Fibroblast of the conjunctiva (primary cell): ENCODE measurements at regions not wholly inside any gene's neighbourhood (a gene's known extent, or its start where the extent isn't known, plus 50 kb on each side); places are given as distances from the start of the nearest gene placed in this dataset.

ENCODE experiments used
- DNase-seq: peaks from one replicate; pipeline ENCODE4 v3.0.0-alpha.2; 2010; ENCODE audit warnings: low read depth

DNA sequence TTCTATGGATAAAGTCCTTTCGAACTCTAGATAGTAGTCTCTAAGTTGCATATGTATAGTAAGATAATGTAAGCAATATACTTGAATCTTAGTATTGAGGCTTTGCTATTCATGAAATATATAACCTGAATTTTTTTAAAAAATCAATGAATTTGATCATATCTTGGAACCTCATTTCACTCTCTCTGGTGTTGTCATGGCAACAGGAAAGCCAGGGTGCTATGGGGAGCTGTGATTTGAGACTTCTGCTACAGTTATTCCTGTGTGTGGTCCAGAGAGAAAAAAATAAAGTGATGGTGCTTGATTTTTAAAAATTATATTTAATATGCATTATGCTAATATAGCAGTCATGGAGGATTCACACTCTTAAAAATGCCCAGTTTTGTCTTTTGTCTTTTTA, 508.0 kb downstream of the SNAPC1 start:
- no peak for DNase-seq

DNA sequence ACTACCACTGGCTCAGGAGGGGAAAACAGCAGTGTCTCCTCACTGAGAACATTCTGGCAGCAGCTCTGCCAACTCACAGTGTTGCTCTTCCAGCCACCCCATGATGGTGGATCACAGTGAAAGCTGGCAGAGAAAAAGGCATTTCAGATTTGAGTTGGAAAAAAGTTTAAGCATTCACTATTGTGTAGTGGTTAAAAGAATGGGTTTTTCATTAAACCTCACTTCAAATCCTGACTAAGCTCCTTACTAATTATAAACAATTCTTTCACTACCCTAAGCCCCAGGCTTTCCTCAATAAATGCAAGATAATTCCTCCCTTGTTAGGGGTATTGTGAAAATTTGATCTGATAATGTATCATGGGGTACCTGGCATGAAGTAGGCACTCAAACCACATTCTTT, 518.1 kb downstream of the SNAPC1 start:
- DNase-seq, result no peak

DNA sequence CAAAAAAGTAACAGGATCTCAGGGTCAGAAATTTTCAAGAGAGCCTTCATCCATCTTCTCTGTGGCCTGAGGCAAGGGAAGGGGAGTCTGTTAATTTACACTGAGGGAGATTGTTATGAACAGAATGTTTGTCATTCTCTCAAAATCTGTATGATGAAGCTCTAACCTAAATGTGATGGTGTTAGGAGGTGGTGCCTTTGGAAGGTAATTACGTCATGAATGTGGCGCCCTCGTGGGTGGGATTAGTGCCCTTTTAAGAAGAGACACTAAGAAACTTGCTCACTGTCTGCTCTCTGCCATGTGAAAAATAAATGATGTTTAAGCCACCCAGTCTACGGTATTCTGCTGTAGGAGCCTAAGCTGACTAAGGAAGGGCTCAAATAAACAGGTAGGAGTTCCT, 521.6 kb downstream of the SNAPC1 start:
- DNase-seq, result no peak

GRCh38 chr14:62289471-62289870, 527.3 kb downstream of the SNAPC1 start:
- no peak for DNase-seq

GRCh38 chr14:62301080-62301479, 538.9 kb downstream of the SNAPC1 start:
- DNase-seq, result no peak

DNA sequence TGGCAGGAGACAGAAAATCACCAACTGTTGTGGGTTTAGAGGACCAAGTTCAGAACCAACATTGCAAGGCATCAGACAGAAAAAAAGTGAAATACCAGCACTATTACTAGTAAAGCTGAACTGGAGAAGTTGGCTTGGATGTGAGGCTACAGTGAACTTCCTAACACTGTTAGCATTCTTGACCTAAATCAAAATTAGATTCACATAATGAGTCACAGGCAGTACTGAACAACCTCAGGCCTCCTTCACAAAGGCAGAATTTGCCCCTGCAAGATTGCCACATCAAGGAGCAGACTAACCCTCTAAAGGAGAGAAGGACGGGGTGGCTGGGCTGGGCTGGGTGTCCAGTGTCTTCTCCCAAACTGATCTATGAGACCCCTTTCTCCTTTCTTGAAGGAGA, 539.7 kb downstream of the SNAPC1 start:
- peak; percentile 10 for DNase-seq

- DNase-seq, result no peak
Observed at GRCh38 chr14:62303437-62303836, 541.2 kb downstream of the SNAPC1 start.

GRCh38 chr14:62304257-62304656, 542.0 kb downstream of the SNAPC1 start:
- no peak for DNase-seq

DNA sequence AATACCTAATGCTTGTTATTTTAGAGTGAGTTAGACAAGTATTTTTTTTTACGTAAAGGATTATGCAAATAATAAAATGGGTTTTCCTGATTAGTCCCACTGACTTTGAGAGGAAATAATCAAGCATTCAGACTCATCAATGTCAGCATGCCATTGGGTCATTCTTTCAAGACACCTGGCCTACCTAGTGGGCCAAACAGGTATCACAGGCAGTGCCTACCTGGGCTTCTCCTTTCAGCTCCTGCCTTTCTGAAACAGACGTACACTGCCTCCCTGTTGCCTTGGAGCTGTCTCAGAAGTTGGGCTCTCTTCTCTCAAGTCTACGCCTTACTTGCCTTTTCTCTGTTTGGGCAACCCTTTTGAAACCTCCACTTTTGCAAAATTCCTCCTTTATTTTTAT, 545.6 kb downstream of the SNAPC1 start:
- no peak for DNase-seq

GRCh38 chr14:62308316-62308715, 546.1 kb downstream of the SNAPC1 start:
- no peak for DNase-seq

DNA sequence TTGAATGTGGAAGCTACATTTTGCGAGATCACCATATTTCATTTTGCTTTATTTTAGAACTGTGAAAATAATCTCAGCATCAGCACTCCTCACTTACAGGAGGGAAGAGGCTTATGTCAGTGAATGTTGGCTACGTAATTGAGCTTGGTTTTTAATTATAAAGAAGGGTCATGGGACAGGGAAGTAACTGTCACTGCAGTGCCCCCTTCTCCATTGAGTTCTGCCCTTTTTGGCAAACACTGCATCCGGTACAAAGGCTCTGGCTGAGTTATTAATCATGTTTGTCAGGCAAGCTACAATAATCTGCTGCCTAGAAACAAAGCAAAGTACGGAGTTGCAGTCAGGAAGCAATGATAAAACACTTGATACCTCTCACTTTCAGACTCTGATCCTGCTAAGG, 546.7 kb downstream of the SNAPC1 start:
- no peak for DNase-seq

GRCh38 chr14:62313212-62313611, 551.0 kb downstream of the SNAPC1 start:
- DNase-seq, result no peak

DNA sequence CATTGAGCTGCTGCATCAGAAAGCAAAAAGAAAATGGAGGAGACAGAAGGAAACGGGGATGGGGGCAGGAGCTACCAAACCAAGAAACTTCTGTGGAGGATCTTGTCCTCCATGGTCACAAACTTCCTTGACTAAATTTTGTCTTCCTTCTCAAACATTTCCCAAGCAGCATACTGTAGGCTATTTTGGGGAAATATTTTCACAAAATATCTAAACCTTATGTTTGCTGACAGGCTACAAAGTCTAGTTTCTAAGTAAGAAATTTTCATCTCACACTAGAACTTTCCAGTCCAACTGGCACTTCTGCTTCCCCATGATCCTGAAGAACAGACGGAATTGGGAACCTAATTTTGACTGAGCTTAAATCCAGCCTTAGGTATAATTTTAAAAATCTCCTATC, 552.0 kb downstream of the SNAPC1 start:
- no peak for DNase-seq

DNA sequence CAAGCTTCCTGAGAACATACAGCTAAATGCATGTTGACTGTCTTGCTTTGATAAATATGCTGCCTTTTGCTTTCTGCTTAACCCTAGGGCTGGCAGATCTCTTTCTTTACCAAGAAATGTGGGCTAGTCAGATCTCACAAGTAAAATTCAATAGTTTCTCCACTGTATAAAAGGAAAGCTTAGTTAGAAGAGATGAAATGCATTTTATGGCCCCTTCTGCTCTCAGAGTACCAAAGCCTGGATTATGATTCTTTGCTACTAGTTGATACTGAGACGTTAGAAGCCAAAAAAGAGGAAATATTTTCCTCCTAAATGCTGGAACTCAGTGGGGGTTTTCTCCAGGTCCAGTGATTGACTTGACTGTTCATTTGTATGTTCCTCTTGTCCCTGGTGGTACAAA, 552.7 kb downstream of the SNAPC1 start:
- no peak for DNase-seq

DNA sequence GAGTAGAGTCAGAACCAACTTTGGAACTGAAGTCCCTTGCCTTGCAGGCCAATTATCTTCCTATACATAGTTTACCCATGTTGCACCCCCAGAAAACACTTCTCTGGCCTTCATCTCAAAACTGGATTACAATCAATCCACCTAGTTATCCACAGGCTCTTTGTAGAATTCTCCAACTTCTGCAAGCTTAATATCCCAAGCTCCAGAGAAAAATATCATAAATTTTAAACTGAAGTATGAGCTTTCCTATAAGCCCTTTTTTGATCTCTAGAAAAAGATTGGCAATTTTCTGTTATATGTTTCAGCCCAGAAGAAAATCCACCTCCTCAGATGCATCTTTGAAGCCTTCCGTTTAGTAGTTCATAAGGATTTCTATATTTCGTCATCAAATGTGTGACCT, 553.4 kb downstream of the SNAPC1 start:
- DNase-seq, result no peak

GRCh38 chr14:62322216-62322615, 560.0 kb downstream of the SNAPC1 start:
- DNase-seq, result no peak

- peak; percentile 42 for DNase-seq
Observed at GRCh38 chr14:62329427-62329826, 567.2 kb downstream of the SNAPC1 start.

DNA sequence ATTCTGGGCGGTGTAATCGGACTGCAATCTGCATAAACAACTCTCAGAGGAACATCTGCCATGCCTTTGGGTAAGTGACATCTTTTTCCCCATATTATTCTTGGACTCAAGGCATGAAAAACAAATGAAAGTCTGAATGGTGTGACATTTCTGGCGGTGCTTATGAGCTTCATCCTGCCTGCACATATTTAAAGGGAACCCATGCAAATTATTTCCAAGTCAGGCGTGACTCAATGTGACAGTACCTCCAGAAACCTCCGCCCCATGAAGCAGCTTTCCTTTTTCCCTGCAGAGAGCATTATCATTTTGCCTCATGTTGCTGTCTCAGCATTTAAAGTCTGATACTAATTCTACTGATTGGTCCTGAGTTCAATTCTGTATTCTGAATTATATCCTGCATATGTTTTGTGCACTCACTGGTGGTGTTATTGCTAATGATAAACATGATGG, 585.4 kb downstream of the SNAPC1 start:
- no peak for DNase-seq

GRCh38 chr14:62357362-62357761, 595.1 kb downstream of the SNAPC1 start:
- DNase-seq, result no peak

DNA sequence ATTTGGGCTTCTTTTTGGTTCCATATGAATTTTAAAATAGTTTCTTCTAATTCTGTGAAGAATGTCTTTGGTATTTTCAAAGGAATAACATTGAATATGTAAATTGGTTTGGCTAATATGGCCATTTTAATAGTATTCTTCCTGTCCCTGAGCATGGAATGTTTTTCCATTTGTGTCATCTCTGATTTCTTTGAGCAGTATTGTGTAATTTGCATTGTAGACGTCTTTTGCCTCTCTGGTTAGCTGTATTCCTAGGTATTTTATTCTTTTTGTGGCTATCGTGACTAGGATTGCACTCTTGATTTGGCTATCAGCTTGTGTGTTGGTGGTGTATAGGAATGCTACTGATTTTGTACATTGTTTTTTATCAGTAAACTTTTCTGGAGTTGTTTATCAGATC, 601.9 kb downstream of the SNAPC1 start:
- no peak for DNase-seq

- DNase-seq, result no peak
Observed at GRCh38 chr14:62364800-62365280, 602.6 kb downstream of the SNAPC1 start.

DNA sequence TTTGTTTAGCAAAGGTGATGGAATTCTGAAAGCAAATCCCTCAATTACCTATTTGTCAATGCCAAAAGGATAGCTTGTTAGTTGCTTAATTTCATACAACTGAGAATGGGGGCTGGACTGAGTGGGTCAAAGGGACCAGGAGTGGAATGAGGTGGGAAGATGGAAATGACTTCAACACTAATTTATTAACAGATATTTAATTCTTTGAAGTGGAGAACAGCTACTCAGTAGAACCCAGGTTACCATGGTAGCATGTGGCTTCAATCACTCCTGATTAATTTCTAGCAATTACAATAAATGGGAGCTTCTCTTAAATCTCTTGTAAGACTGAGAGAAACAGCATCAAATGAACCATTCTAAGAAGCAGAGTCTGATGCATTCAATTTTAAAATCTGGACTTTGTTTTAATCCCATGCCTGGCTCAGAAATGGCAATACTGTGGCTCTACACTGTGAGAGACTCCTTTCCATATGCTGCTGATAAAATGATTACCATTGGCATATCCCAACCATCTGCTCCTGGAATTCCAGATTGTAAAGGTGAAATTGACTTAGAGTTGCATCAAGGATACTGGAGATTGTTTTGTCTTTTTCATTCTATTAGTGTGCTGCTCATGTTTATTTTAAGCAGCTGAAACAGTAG, 607.8 kb downstream of the SNAPC1 start:
- no peak for DNase-seq

- no peak for DNase-seq
Observed at GRCh38 chr14:62373944-62374343, 611.7 kb downstream of the SNAPC1 start.

DNA sequence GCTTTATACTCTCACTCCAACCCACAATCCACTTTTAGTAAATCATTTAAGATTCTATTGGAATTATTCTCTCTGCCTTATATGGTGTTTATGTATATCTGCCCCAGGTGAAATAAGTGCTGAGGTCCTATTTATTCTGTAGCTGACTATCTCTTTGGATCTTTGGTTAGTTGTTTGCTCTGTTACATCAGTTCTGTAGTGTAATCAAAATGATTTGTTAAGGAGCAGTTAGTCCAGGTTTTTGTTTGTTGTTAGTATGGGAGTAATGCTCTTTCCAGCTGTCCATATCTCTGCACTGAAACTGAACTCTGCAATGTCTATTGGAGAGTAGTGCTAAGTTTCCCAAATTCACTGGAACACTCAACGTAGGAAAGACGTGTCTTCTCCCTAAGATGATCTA, 615.8 kb downstream of the SNAPC1 start:
- no peak for DNase-seq
